NOMO-1 (cell line): ENCODE measurements at regions not wholly inside any gene's neighbourhood (a gene's known extent, or its start where the extent isn't known, plus 50 kb on each side); places are given as distances from the start of the nearest gene placed in this dataset.
A peak's percentile ranks its signal among the peaks of the same experiment; 100 is the strongest.
"Not testable (repeated sequence)": the region's sequence is repeated elsewhere in the genome, so short reads cannot be mapped to it uniquely, and the experiment has no call there.

ENCODE experiments used
- DNase-seq, 2 experiments: peaks; one replicate each; lab custom pipeline; 2025; ENCODE audit not compliant: unreplicated experiment in 2 of 2; lab: John Stamatoyannopoulos, UW

DNA sequence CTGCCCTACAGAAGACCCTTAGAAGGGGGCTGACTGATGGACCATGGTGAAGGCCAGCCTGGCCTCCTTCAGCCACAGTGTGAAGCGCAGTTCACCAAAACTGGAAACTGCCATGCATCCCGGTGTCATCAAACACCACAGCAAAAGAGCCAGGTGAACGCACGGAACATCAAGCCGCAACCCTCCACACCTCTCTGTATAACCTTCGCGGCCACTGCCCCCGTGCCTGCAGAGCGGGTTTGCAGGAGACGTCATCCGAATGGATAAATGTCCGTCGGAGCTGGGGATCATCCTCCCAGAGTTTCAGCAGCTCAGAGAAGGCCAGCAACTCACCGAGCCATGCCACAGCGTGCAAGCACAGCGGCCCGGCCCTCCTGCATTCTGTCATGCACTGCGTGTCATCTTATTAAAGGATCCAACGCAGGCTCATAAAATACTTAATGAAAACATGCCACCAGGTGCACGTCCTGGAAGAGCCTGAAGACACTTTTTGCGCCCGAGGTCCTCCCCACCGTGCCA lies 309.9 kb downstream of the BRD1 start:
- no peak for DNase-seq

DNA sequence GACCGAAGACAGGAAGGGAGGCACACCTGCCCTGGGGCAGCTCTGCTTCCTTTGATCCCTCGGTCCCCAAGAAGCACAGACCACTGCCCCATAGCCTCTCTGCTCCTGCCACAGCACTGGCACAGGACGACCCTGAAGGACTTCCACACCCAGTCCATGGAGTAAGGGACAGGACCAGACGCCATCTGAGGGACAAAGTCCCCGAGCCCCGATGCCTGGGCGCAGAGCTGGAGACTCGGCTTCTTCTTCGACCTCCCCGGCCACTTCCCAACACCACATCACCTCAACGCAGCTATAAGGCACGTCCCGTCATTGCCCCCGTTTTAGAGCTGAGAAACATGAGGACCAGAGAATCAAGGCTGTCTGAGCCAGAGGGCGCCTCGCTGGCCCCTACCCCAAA lies 310.5 kb downstream of the BRD1 start:
- no peak for DNase-seq

DNA sequence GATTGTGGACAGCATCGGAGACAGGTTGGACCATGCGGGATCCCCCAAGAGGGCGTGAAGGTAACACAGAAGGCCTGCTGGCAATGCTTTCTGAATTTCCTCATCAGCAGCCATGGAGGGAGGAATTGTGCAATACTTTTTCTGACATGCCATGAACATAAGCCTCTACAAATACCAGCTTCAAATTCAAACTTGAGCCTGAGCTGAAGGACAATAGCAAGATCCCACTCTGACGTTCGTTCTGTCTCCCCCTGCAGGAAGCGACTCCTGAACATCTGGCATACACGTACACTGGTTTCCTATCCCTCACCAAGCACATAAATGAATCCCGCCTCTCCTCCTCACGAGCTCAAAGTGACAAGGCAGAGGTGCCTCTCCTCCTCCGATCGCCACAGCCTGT lies 312.2 kb downstream of the BRD1 start:
- DNase-seq, result peak in 1 of 2 experiments; percentile 51

DNA sequence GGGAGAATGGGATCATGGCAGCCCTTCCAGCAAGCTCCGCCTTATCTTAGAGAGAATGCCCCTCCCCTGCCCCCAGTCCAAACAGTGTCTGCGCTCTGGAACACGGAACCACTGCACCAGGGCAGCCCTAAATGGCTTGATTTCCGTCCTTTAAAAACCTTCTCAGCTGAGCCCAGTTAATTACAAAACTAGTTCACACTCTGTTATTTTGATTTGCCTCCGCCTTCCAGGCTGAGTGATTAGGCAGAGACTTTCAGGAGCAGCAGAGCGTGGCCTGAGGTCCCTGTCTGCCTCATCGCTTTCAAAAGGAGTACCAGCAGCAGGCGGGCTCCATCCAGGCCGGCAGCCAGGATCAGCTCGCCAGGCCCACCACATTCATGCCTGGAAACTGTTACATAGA lies 313.0 kb downstream of the BRD1 start:
- DNase-seq, result no peak

DNA sequence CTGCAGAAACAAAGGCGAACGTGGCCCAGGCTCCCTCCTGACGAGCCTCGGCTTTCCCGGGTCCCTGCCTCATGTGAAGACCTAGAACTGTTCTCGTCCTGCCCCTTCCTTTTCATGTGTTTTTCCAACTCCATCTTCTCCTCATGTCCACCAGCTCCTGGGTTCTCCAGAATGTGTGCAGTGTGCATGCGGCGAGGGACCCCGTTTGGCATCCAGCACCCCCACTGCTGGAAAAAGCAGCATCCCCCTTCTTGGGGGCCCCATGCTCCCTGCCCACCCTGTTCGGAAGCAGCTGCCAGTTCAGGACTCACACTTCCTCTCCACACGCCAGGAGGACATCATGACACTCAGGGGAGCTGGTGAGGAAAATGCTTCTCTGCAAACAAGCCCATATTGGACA lies 313.5 kb downstream of the BRD1 start:
- no peak for DNase-seq

DNA sequence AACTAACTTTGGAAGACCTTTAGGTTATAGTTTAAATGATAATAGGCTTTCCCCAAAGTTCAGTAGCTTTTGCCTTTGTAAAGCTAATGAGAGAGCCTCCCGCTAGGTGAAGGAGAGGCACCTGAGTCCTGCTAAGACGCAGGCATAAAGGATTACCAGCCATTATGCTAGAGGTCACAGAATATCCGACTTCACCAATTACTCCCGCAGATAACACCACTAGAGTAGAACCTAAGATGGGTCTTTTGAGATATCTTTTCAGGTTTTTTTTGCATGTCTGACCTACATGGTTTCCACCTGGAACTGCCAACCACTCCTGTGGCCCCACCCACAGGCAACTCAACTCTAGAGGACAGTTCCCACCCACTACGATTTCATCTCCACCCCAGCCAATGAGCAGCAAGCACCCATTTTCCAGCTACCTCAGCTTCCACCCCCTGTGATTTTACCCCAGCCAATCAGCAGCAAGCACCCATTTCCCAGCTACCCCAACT lies 314.3 kb downstream of the BRD1 start:
- no peak for DNase-seq

DNA sequence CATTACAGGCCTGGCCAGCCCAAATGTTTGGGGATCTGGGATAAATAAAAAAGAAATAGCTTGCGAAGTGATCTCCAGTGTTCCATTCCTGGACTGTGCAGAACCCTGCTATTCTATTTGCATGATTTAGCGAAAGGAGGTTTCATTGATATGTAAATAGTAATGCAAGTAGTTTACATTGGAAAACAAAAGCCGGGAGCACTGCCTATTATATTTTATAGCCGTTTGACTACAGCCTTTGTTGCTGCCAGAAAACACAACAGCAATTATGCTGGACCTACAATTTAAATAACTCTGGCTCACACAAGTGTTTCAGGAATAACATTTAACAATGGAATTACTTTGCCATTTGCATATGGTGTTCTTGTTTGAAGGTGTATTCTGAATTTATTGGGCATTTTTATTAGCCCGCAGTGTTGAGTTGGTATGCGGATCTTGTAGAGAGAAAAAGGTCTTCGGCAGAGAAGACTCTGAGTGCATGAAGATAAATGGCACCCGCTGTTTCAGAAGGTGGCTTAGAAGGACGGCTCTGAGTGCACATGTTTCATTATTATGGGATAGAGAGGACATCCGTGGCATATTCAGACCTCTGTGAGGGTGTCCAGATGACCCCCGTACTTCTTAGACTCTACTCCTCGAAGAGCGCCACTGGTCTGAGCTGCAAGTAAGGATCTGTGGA lies 315.0 kb downstream of the BRD1 start:
- DNase-seq, result no peak

DNA sequence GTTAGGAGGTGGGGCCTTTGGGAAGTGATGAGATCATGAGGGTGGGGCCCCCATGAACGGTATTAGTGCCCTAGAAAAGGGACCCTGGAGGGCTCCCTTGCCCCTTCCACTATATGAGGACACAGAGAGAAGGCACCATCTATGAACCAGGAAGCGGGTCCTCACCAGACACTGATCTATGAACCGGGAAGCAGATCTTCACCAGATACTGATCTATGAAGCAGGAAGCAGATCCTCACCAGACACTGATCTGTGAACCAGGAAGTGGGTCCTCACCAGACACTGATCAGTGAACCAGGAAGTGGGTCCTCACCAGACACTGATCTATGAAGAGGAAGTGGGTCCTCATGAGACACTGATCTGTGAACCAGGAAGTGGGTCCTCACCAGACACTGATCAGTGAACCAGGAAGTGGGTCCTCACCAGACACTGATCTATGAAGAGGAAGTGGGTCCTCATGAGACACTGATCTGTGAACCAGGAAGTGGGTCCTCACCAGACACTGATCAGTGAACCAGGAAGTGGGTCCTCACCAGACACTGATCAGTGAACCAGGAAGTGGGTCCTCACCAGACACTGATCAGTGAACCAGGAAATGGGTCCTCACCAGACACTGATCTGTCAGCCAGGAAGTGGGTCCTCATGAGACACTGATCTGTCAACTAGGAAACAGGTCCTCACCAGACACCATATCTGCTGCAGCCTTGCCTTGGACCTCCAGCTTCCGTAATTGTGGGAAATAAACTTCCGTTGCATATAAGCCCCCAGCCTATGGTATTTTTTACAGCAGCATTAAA lies 316.1 kb downstream of the BRD1 start:
- DNase-seq, result not testable (repeated sequence)

DNA sequence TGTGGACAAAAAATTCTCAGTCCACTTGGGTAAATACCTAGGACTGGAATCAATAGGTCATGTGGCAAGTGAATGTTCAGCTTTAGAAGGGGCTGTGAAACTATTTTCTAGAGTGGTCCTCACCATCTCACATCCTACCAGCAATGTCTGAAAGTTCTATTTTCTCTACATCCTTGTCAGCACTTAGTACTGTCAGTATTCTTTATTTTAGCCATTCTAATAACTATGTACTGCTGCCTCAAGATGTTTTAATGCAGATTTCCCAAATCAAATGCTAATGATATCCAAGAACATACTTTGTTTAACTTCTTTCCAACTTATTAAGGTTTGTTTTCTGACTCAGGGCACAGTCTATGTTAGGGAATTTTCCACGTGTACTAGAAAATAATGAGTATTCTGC lies 317.0 kb downstream of the BRD1 start:
- no peak for DNase-seq

DNA sequence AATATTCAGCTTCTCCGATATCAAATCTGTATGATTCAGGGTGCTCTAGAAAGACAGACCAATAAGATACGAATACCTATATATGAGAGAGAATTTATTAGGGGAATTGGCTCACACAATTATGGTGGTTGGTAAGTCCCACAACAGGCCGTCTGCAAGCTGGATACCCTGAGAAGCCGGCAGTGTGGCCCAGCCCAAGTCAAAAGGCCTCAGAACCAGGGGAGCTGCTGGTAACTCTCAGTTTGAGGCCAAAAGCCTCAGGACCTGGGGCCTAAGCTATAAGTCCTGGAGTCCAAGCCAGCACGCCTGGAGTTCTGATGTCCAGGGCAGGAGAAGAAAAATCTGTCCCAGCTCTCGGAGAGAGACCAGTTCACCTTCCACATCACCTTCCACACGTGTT lies 318.7 kb downstream of the BRD1 start:
- no peak for DNase-seq

DNA sequence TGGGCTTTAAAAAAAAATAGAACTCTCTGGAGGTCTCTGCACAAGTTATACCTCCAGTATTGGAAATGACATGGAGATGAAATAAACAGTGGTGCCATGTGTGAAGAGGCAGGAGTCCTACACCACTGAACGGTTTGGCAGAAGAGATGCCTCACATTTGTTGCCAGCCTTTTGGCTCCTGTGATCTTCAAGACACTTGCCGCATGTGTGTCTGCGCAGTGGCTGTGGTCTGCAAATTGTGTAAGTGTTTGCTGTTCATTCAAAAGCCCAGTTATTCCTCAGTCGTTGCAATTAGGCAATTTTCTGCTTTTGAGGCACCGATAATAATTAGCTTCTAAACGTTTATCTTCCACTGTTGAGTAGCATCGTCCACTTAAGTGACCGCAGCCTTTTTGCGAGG lies 319.1 kb downstream of the BRD1 start:
- peak; percentile 90 to 96 for DNase-seq

DNA sequence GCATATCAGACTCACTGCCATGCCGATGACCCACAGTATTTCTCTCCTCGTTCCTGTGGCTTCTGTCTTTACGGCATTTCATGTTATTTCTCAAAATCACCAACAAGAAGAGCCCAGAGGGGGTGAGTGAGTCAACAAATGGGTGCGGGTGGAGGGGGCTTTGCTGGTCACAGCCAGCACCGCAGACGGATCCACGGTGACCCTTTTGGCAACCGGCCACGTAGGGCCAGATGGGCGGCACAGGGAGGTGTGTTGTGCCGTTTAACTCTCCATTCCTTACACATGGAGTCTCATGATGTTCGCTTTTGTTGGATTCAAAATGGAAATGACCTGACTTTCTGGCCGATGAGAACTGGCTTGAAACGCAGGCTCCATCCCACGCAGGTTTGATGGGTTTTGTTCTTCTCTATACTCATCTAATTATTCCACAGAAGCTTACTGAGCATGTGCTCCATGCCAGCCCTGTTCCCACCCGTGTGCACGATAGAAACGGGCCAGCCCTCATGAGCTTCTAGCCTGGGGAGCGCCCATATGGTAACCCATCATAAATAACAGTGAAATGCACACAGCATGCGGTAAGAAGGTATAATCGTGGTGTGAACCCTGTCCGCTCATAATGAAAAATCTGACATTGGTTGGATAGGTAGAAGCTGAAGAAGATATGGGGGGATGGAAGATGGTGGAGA lies 319.9 kb downstream of the BRD1 start:
- no peak for DNase-seq

DNA sequence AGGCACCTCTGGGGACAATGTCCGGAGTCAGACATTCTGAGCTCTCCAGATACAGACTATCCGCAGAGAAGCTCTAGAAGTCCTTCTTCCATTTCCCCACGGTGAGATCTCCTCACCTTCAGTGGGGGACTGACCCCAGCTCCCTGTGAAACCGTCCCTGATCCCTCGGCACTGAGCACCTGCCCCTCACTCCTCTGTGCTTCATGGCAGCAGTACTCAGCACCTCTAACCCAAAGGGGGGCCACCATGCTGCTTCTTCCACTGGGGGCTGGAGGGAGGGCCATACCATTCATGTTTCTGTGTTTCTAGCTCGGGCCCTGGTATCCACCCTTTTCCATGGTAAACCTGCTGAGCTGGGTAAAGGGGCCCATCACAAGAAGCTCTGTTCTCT lies 321.7 kb downstream of the BRD1 start:
- no peak for DNase-seq

DNA sequence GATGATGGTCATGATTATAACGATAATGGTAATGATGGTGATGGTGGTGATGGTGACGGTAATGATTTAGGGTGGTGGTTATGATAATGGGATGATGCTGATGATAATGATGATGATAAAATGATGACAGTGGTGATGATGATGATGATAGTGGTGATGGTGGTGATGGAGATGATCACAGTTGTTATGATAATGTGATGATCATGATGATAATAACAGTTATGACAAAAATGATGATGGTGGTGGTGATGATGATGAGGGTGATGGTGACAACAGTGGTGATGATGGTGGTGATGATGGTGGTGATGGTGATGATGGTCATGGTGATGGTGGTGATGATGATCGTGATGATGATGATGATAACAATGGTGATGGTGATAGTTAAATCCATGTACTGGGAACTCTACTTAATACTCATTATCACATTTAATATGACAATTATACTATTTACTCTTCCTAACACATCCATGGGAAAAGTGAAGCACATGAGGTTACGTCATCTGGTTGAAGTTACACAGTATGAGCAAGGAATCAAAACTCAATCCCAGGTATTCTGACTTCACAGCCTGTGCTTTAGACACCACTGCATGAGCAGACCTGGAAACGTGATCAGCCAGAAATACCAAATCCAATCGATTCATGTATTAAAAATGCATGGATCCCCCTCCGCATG lies 322.2 kb downstream of the BRD1 start:
- no peak for DNase-seq

DNA sequence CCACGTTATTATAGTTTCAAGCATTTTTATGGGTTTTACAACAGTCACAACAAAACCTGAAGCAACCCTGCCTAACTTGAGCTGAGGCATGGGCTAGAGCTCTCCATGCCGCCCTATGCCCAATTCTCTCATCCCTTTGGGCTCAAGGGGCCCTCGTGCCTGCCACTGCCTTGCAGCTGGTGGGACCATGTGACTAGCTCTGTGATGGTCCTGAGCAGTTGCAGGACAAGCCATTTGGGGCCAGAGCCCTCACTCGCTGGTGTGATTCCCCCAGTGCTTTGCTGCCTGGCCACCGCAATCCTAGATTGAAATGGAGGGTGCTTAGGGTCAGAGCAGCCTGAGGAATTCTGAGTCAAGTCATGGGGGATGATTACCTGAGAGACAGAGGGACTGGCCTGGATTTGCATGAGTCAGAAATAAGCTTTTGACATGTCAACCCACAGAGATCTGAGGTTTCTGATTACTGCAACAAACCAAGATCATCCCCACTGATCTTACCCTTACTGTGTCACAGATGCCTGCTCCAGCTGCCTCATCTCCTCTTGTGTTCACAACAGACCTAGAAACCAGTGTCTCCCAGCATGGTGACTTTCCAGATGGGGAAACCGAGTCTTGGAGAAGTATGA lies 323.7 kb downstream of the BRD1 start:
- DNase-seq, result peak in 1 of 2 experiments; percentile 12

DNA sequence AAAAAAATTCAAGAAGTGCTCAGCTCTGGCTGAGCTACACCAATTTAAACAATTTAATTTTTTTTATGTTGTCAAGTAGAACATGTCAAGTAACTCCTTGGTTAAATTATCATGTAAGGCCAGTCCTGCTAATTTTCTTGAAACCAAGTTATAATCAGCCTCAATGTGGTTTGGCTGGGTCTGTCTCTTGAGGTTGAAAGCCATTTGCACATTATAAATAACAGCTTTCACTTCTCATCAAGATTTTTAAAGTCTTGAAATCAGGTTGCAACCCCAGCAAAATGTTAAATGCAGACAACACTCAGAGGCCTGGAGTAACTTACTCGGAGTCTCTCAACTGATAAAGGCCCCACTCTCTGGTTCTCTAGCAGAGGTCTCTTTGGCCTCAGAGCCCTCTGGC lies 324.4 kb downstream of the BRD1 start:
- DNase-seq, result peak; percentile 47 to 83

DNA sequence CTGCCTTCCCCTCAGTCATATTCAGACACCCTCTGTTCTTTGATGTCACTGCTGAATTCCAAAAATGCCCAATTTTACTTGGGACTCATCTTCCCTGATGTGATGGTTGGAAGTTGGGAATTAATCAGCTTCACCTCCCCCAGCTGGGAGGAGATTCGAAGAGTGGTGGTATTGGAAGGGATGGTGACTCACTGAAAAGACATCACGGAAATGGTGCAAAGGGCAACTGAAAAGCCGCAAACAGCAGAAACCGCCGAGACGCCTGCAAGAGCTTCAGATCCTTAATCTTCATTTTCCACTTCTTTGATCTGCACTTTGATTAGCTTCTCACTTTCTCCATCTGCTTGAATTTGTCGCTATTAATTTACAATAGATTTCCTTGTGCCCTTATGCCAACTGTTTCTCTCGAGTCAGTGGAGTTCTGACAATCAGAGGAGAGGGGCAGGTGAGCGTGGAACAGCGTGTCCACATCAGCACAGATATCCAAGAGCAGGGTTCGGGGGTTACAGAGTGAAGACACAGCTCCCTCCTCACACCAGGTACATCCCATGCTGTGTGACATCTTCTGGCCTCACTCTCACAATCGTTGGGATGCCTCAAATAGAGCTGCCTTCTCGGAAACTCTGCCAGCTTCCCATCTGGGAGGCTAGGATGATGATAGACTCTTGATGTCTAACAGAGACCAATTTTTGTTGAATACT lies 325.4 kb downstream of the BRD1 start:
- DNase-seq, result peak; percentile 76 to 91

DNA sequence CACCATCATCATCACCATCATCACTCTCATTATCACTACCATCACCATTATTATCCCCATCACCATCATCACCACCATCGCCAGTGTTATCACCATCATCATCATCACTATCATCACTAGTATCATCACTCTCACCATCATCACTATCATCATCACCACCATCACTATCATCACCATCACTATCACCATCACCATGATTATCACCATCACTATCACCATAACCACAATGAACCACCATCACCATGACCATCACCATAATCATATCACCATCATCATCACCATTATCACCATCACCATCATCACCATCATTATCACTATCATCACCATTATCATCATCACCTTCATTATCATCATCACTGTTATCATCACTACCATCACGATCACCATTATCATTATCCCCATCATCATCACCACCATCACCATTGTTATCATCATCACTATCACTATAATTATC lies 326.7 kb downstream of the BRD1 start:
- DNase-seq, result no peak

DNA sequence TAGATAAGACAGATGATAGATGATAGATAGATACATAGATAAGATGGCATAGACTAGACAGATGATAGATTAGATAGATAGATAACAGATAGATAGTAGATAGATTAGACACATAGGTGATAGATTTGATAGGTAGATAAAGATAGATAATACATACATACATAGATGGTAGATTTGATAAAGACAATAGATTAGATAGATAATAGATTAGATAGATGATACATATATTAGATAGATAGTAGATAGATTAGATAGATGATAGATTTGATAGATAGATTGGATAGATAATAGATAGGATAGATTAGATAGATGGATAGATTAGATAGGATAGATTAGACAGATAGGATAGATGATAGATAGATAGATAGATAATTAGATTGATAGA lies 327.6 kb downstream of the BRD1 start:
- DNase-seq, result no peak
